ENCODE measurements at regions not wholly inside any gene's neighbourhood (a gene's known extent, or its start where the extent isn't known, plus 50 kb on each side); places are given as distances from the start of the nearest gene placed in this dataset.

- intact Hi-C loops (cut with DNase I): no loop called here
- DNase-seq (ENCODE audit: low spot score): no peak
- TF ChIP-seq POLR2A (IDR thresholded peaks at IDR 0.05) (no peak), CTCF (IDR thresholded peaks at IDR 0.05) (no peak), POLR2AphosphoS5 (IDR thresholded peaks at IDR 0.05) (no peak)
- no peaks in the 10 kb centered on the region for H3K27me3 ChIP-seq (replicated peaks; ENCODE audit: insufficient read depth)
- H3K9me3 ChIP-seq: no peaks in the 10 kb centered on the region
- H3K27ac ChIP-seq: no peak overlapping the region
- no peaks in the 10 kb centered on the region for H3K4me1 ChIP-seq (replicated peaks)
- no peaks in the 10 kb centered on the region for H3K36me3 ChIP-seq
- WGBS: 97% methylated on average over 1 of the region's 1 CpG
- H3K4me3 ChIP-seq: no peak overlapping the region
These were observed 291.3 kb downstream of the COG6 start for GRCh38 chr13:39946769-39947168.

- Histone ChIP-seq H3K4me3 (no peak overlapping the region), H3K9me3 (no peaks in the 10 kb centered on the region), H3K4me1 (replicated peaks) (no peaks in the 10 kb centered on the region), H3K27ac (no peak overlapping the region), H3K27me3 (replicated peaks; ENCODE audit: insufficient read depth) (no peaks in the 10 kb centered on the region), H3K36me3 (no peaks in the 10 kb centered on the region)
- WGBS: 96% methylated on average over 3 of the region's 3 CpGs
- DNase-seq (ENCODE audit: low spot score): no peak
- TF ChIP-seq POLR2AphosphoS5 (IDR thresholded peaks at IDR 0.05) (no peak), CTCF (IDR thresholded peaks at IDR 0.05) (no peak), POLR2A (IDR thresholded peaks at IDR 0.05) (no peak)
- intact Hi-C loops (cut with DNase I): no loop called here
These were observed 295.8 kb downstream of the COG6 start for GRCh38 chr13:39951301-39951700.

- intact Hi-C loops (cut with DNase I): no loop called here
- H3K27ac ChIP-seq: no peak overlapping the region
These were observed 297.1 kb downstream of the COG6 start for GRCh38 chr13:39952249-39953233.

GRCh38 chr13:39954476-39954875, 299.0 kb downstream of the COG6 start:
- H3K4me3 ChIP-seq: no peak overlapping the region
- no peak overlapping the region for H3K27ac ChIP-seq
- H3K4me1 ChIP-seq (replicated peaks): no peaks in the 10 kb centered on the region
- no peaks in the 10 kb centered on the region for H3K9me3 ChIP-seq
- H3K27me3 ChIP-seq (replicated peaks; ENCODE audit: insufficient read depth): no peaks in the 10 kb centered on the region
- intact Hi-C loops (cut with DNase I): no loop called here
- 62% methylated on average over 4 of the region's 4 CpGs for WGBS
- H3K36me3 ChIP-seq: no peaks in the 10 kb centered on the region
- DNase-seq (ENCODE audit: low spot score): no peak
- no peak for TF ChIP-seq POLR2AphosphoS5 (IDR thresholded peaks at IDR 0.05)
- no peak for TF ChIP-seq CTCF (IDR thresholded peaks at IDR 0.05)
- no peak for TF ChIP-seq POLR2A (IDR thresholded peaks at IDR 0.05)

More at GRCh38 chr13:39952249-39953233, 297.1 kb downstream of the COG6 start:
- Histone ChIP-seq H3K36me3 (no peaks in the 10 kb centered on the region), H3K9me3 (no peaks in the 10 kb centered on the region), H3K4me1 (replicated peaks) (no peaks in the 10 kb centered on the region), H3K27me3 (replicated peaks; ENCODE audit: insufficient read depth) (no peaks in the 10 kb centered on the region), H3K4me3 (no peak overlapping the region)
- WGBS: 25% methylated on average over 4 of the region's 4 CpGs
- TF ChIP-seq POLR2A (IDR thresholded peaks at IDR 0.05) (no peak), CTCF (IDR thresholded peaks at IDR 0.05) (no peak), POLR2AphosphoS5 (IDR thresholded peaks at IDR 0.05) (no peak)
- DNase-seq (ENCODE audit: low spot score): no peak

GRCh38 chr13:39955560-39955959, 300.1 kb downstream of the COG6 start:
- no peak for DNase-seq (ENCODE audit: low spot score)
- intact Hi-C loops (cut with DNase I): no loop called here
- TF ChIP-seq CTCF (IDR thresholded peaks at IDR 0.05) (no peak), POLR2AphosphoS5 (IDR thresholded peaks at IDR 0.05) (no peak)

More at GRCh38 chr13:39955560-39955959, 300.1 kb downstream of the COG6 start:
- no peak overlapping the region for H3K27ac ChIP-seq
- no peaks in the 10 kb centered on the region for H3K4me1 ChIP-seq (replicated peaks)
- no peaks in the 10 kb centered on the region for H3K27me3 ChIP-seq (replicated peaks; ENCODE audit: insufficient read depth)
- WGBS: 100% methylated on average over 1 of the region's 1 CpG
- no peaks in the 10 kb centered on the region for H3K36me3 ChIP-seq
- H3K9me3 ChIP-seq: no peaks in the 10 kb centered on the region
- H3K4me3 ChIP-seq: no peak overlapping the region
